ENCODE measurements at regions not wholly inside any gene's neighbourhood (a gene's known extent, or its start where the extent isn't known, plus 50 kb on each side); places are given as distances from the start of the nearest gene placed in this dataset.

GRCh38 chr1:58886611-58887010 lies 102.8 kb upstream of the JUN start:
- TF ChIP-seq CBX5 (IDR thresholded peaks at IDR 0.05; ENCODE audit: low read depth, low read length) (no peak), CTCF (IDR thresholded peaks at IDR 0.05; ENCODE audit: control extremely low read depth in 1 of 3, insufficient read depth in 1 of 3, low read depth in 1 of 3, low read length in 3 of 3) (no peak), EZH2 (IDR thresholded peaks at IDR 0.05; ENCODE audit: low read depth, low read length, severe bottlenecking) (no peak), SIRT6 (IDR thresholded peaks at IDR 0.05; ENCODE audit: low read length) (no peak), BCL11A (IDR thresholded peaks at IDR 0.05; ENCODE audit: low read depth in 2 of 2, low read length in 2 of 2) (no peak)

Measured in H1 (cell line).